NCI-H774 (cell line): ENCODE measurements at regions not wholly inside any gene's neighbourhood (a gene's known extent, or its start where the extent isn't known, plus 50 kb on each side); places are given as distances from the start of the nearest gene placed in this dataset.
"Not testable (repeated sequence)": the region's sequence is repeated elsewhere in the genome, so short reads cannot be mapped to it uniquely, and the experiment has no call there.

ENCODE experiments used
- DNase-seq: peaks from one replicate; lab custom pipeline; 2025; lab: John Stamatoyannopoulos, UW

DNA sequence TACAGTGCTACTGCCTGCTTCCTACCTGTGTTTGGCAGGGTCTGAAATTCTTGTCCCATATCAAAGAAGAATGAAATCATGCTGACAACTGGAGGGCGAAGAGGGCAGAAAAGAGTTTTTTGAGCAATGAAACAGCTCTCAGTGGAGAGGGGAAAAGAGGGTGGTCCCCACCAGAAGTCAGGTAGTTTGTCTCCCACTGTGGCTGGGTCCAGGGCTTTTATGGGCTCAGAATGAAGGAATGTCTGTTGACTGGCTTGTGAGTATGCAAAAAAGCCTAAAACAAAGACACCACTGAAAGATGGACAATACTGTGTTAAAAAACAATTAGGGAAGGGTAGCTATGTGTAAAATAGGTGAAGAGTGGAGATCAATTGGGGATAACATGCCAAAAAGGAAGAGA is 115.0 kb downstream of the ADAM29 start:
- DNase-seq = no peak

- no peak for DNase-seq
These were observed 115.8 kb downstream of the ADAM29 start for GRCh38 chr4:175034007-175034406.

DNA sequence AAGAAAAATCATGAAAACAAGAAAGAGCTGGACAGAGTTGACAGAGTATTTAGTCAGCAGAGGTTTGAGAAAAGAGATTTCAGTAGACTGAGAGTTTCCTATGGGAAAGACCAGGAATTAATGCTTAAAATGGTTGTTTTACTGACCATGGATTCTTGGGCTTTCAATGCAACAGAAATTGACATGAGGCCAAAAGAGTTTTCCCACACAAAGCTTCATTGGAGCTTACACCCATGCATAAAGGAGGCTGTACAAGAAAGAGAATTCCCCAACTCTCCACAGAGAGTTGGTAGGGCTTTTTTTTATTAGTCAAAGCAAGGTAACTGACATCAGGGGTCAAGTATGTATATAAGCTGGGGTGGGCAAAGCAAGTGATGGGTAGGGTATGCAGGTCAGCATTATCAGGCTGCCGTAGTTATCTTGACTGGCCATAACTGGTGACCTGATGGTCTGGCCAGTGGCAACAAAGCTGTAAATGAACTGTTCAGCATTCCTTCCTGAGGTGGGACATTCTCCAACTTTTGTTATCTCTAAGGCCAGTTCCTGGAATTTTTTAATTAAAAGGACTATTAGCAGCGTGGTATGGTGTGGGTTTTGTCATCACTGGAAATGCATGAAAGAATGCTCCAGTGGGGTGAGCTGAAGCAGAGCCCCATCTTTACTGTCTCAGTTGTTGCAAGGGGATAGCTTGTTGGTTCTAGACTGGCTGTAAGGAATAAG is 117.0 kb downstream of the ADAM29 start:
- DNase-seq = no peak

DNA sequence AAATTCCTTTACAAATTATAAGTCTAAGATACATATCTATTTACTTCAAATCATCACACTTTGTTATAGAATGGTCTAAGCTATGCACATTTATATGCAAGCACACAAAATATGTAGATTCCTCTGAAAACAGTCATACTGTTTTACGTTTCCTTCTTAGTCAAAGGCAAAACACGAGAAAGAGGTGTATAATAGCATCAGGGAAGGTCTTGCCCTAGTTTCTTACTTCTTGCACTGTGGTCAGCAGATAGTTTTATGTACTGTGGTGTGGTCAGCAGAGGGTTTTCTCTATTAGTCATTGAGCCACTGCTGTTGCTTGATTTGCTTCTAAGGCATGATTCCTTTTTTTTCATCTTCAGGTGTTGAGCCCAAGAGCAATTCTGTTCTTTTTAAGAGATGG is 117.7 kb downstream of the ADAM29 start:
- DNase-seq = no peak

- no peak for DNase-seq
These were observed 130.1 kb downstream of the ADAM29 start for GRCh38 chr4:175048111-175048784.

- DNase-seq = no peak
These were observed 130.7 kb downstream of the ADAM29 start for GRCh38 chr4:175048906-175049305.

- no peak for DNase-seq
These were observed 133.8 kb downstream of the ADAM29 start for GRCh38 chr4:175051974-175052373.

- DNase-seq = no peak
These were observed 136.8 kb downstream of the ADAM29 start for GRCh38 chr4:175054980-175055379.

DNA sequence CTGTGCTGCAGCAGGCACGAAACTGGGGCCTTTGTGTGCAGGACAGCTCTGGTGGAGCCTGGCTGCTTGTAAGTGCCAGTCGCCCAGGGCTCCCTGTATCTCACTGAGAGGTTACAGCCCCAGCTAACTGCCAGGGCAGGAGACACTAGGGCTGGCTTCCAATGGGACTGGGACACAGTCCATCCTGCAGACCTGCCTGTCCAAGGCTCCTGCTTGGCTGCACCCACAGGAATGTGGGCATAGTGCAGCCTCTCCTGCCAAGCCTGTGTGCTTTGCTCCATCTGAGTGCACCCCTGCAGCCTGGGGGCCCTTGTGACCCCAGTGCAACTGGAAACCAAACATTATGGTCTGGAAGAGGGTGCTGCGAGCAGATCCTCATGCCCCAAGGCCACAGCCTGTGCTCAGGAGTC is 144.0 kb downstream of the ADAM29 start:
- no peak for DNase-seq

DNA sequence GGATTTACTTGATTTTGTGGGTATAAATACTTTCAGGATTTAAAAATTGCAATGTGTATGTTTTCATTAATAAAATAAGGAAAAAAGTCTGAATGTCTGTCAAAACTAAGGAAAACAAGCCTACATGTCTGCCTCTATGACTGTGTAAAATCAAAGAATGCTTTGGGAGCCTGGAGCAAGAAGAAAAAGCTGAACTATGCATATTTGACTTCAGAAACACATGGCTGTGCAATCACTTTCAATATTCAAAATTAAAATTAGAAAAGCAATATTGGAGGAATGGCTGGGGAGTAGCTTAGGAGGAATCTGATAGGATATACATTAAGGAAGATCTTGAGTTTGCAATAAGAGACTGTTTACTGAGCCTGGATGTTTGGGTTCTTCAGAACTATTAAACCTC is 147.1 kb downstream of the ADAM29 start:
- DNase-seq = no peak

GRCh38 chr4:175066923-175067627 is 148.9 kb downstream of the ADAM29 start:
- no peak for DNase-seq

- no peak for DNase-seq
These were observed 150.1 kb downstream of the ADAM29 start for GRCh38 chr4:175068266-175068665.

GRCh38 chr4:175070444-175070843 is 152.3 kb downstream of the ADAM29 start:
- DNase-seq = no peak

DNA sequence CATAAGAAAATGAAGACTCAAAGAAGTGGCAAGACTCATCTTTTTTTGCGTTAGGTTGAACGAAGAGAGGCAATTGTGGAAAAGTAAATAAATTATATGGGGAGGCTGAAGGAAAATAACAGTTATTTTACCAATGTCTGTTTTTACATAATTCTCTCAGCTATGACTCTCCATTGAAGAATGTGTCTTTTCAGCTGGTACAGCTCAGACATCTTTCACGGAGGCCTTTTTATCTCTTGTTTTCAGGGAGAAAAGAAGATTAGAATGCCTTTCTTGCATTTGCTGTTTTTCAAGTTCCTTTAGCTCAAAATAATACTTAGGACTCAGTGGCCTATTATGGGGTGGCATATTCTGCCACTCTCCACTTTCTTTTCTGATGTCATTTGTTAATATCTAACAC is 153.0 kb downstream of the ADAM29 start:
- DNase-seq = no peak

DNA sequence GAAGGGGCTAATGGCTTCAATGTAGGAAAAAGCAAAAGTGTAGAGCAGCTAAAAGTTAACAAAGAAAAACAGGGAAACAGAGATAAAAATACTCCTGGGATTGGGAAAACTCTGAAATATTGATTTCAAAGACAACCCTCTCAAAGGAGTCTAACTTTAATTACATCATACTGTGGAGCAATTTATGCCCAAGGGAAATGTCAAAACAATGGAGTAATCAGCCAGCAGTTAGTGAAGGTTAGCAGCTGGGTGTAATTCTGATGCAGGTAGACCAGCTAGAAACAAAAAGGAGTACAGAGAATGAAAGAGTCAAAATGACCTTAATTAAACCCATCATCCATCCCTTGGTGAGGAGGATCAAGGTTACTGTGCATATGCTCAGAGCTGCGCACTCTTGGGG is 169.0 kb downstream of the ADAM29 start:
- no peak for DNase-seq

DNA sequence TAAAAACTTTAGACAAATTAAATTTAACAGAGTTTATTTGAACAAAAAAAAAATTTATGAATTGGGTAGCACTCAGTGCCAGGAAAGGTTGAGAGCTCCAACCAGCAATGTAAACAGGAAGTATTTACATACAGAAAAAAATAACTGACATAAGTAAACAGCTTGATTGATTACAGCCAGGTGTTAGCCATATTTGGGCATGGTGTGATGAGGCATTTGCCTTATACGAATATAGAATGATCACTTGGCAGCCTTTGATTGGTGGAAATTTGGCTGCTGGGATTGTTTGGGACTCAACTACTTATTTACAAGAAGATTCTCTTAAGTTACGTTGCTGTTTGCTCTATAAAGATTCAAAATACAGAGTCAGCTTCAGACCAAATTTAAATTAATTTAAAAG is 172.0 kb downstream of the ADAM29 start:
- DNase-seq = no peak

- no peak for DNase-seq
These were observed 173.5 kb downstream of the ADAM29 start for GRCh38 chr4:175091649-175092048.

DNA sequence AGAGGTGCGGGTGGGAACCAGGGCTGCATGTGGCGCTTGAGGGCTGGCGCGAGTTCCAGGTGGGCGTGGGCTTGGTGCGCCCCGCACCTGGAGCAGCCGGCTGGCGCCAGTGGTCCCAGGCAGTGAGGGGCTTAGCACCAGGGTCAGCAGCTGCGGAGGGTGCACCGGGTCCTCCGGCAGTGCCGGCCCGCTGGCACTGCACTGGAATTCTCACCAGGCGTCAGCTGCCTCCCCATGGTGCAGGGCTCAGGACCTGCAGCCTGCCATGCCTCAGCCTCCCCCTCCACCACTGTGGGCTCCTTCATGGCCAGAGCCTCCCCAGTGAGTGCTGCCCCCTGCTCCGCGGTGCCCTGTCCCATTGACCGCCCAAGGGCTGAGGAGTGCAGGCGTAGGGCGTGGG is 174.0 kb downstream of the ADAM29 start:
- DNase-seq = no peak

DNA sequence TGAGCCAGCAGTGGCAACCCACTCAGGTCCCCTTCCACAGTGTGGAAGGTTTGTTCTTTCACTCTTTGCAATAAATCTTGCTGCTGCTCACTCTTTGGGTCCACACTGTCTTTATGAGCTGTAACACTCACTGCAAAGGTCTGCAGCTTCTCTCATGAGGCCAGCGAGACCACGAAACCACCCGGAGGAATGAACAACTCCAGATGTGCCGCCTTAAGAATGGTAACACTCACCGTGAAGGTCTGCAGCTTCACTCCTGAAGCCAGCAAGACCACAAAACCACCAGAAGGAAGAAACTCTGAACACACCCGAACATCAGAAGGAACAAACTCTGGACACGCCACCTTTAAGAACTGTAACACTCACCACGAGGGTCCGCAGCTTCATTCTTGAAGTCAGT is 174.9 kb downstream of the ADAM29 start:
- not testable (repeated sequence) for DNase-seq

DNA sequence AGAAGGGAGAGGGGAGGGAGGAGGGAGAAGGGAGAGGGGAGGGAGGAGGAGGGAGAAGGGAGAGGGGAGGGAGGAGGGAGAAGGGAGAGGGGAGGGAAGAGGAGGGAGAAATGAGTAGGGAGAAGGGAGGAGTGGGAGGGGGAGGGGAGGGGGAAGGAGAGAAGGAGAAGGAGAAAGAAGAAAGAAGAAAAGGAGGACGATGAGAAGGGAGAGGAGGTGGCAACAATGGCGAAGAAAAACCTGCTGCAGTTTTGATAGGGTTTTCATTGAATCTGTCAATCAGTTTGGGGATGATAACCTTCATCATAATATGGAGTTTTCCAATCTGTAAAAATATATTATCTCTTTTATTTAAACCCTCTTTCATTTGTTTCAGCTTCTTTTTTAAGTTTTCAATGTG is 185.2 kb downstream of the ADAM29 start:
- no peak for DNase-seq

- DNase-seq = no peak
These were observed 188.1 kb downstream of the ADAM29 start for GRCh38 chr4:175106301-175106700.

DNA sequence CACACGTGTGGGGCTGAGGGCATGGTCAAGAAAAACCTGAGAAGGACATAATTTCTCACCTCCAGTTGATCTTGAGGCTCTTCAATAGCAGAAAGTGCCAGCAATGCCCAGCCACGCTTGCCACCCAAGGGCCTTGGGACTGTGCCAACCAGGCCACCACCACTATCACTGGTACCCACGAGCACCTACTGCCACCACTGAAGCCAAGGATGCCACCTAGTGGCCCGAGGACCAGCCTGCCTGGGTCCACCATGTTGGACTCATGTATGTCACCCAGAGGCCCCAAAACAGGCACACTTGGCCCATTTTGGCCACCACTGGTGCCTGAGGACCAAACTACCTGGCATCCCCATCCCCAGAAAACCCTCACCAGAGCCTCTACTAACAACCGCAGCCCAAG is 191.8 kb downstream of the ADAM29 start:
- DNase-seq = no peak

- no peak for DNase-seq
These were observed 207.4 kb downstream of the ADAM29 start for GRCh38 chr4:175125410-175126068.
